A549 (cell line): ENCODE measurements at regions not wholly inside any gene's neighbourhood (a gene's known extent, or its start where the extent isn't known, plus 50 kb on each side); places are given as distances from the start of the nearest gene placed in this dataset.
A peak's percentile ranks its signal among the peaks of the same experiment; 100 is the strongest.

ENCODE experiments used
- ATAC-seq, 2 experiments: fragments of 200-7000 bp in 1 of 2; fragments of >200 bp in 1 of 2; cut with Nextera tagmentation in 1 of 2; cut with Tn5 transposase in 1 of 2; 3 replicates each; pipeline versions ENCODE4 v1.8.0 to v1.9.1; 2018 to 2020; ENCODE audit warnings: mild to moderate bottlenecking in 1 of 2, moderate library complexity in 1 of 2
- CTCF ChIA-PET: fragments of 300-600 bp; sonication (Branson Sonifier 250); formaldehyde crosslinking; extraction: SDS; loops from one replicate; lab custom pipeline; 2021; ENCODE audit warnings: antibody characterized with exemption, inconsistent platforms; lab: Yijun Ruan, JAX
- POLR2A ChIA-PET: fragments of 350-600 bp; formaldehyde crosslinking; extraction: SDS; loops from one replicate; lab custom pipeline; 2021; ENCODE audit warnings: antibody characterized with exemption, inconsistent platforms; lab: Yijun Ruan, JAX
- DNase-seq, 2 experiments: peaks; one replicate each; pipeline versions ENCODE4 v3.0.0 to v3.0.0-alpha.2; 2011 to 2016; ENCODE audit warnings: low read depth in 1 of 2, low spot score in 1 of 2
- FAIRE-seq: peaks from 2 replicates; lab custom pipeline; 2011; peaks lifted over from hg19 to GRCh38; lab: Jason Lieb, UNC
- H3K27ac ChIP-seq, 2 experiments: fragments of >200 bp; sonication (Bioruptor Twin); formaldehyde crosslinking; 3 replicates each; pipeline ENCODE4 v1.5.1; 2016 to 2017
- H3K4me1 ChIP-seq: fragments of >200 bp; sonication (Bioruptor Twin); formaldehyde crosslinking; 3 replicates; pipeline ENCODE4 v1.6.1; 2016
- H3K4me2 ChIP-seq: fragments of >200 bp; sonication (Bioruptor Twin); formaldehyde crosslinking; 3 replicates; pipeline ENCODE4 v1.6.1; 2016
- H3K4me3 ChIP-seq: fragments of >200 bp; sonication (Bioruptor Twin); formaldehyde crosslinking; 3 replicates; pipeline ENCODE4 v1.5.1; 2016
- H3K9me3 ChIP-seq: fragments of >200 bp; sonication (Bioruptor Twin); formaldehyde crosslinking; 3 replicates; pipeline ENCODE4 v1.6.1; 2016
- ATOH8 ChIP-seq: fragments of 250-450 bp; sonication (Bioruptor Pico); IDR thresholded peaks from 2 replicates; pipeline ENCODE4 v1.5.0; 2020; ENCODE audit warnings: low read depth, mild to moderate bottlenecking, moderate library complexity
- CBX8 ChIP-seq: fragments of 200-600 bp; sonication (generic); IDR thresholded peaks from 2 replicates; pipeline ENCODE4 v1.6.1; 2016
- CEBPB ChIP-seq, 2 experiments: fragments of >200 bp in 1 of 2; sonication (Bioruptor Twin) in 1 of 2; formaldehyde crosslinking in 1 of 2; IDR thresholded peaks; 2 replicates each; pipeline ENCODE4 v1.6.1; 2012 to 2016
- CHD4 ChIP-seq: fragments of 200-600 bp; sonication (generic); IDR thresholded peaks from 2 replicates; pipeline ENCODE4 v1.6.1; 2016; ENCODE audit warnings: antibody characterized with exemption, mild to moderate bottlenecking, borderline replicate concordance
- EHF ChIP-seq: fragments of 250-450 bp; sonication (Bioruptor Pico); IDR thresholded peaks from 2 replicates; pipeline ENCODE4 v1.5.0; 2020; ENCODE audit warnings: mild to moderate bottlenecking
- HDAC2 ChIP-seq: fragments of 200-600 bp; sonication (generic); IDR thresholded peaks from 2 replicates; pipeline ENCODE4 v1.6.1; 2016
- HOXA7 ChIP-seq: fragments of 250-450 bp; sonication (Bioruptor Pico); IDR thresholded peaks from 2 replicates; pipeline ENCODE4 v1.5.0; 2020; ENCODE audit warnings: mild to moderate bottlenecking, moderate library complexity
- JUN ChIP-seq, 2 experiments: fragments of >200 bp; sonication (Bioruptor Twin); formaldehyde crosslinking; IDR thresholded peaks; 2 replicates in 1 of 2; 3 replicates in 1 of 2; pipeline ENCODE4 v1.6.1; 2016 to 2017
- MAFK ChIP-seq: fragments of 450-650 bp; IDR thresholded peaks from 2 replicates; pipeline ENCODE4 v1.6.1; 2014; ENCODE audit not compliant: partially characterized antibody
- MAX ChIP-seq: IDR thresholded peaks from 2 replicates; pipeline ENCODE4 v1.6.1; 2012
- MAZ ChIP-seq: fragments of 150-350 bp; IDR thresholded peaks from 2 replicates; pipeline ENCODE4 v1.6.1; 2014; ENCODE audit warnings: antibody characterized with exemption, low read depth, low read length, borderline replicate concordance
- MYC ChIP-seq: IDR thresholded peaks from 2 replicates; pipeline ENCODE4 v1.6.1; 2012; ENCODE audit warnings: mild to moderate bottlenecking, inconsistent platforms, low read length, improper control_type of control experiment, borderline replicate concordance
- NFE2L2 ChIP-seq: fragments of 150-350 bp; conservative IDR thresholded peaks from 2 replicates; pipeline ENCODE4 v1.6.1; 2014; ENCODE audit warnings: low read length
- PBX3 ChIP-seq: IDR thresholded peaks from 2 replicates; pipeline ENCODE4 v1.6.1; 2012
- POLR2A ChIP-seq: IDR thresholded peaks from 2 replicates; pipeline ENCODE4 v1.6.1; 2012; ENCODE audit warnings: mild to moderate bottlenecking, low read length
- RARB ChIP-seq: fragments of 250-450 bp; sonication (Bioruptor Pico); IDR thresholded peaks from 2 replicates; pipeline ENCODE4 v1.8.0; 2021; ENCODE audit warnings: mild to moderate bottlenecking, moderate library complexity
- RCOR1 ChIP-seq: fragments of 150-350 bp; IDR thresholded peaks from 2 replicates; pipeline ENCODE4 v1.6.1; 2014; ENCODE audit warnings: antibody characterized with exemption, low read length, low read depth
- REST ChIP-seq: fragments of 200-600 bp; sonication (generic); IDR thresholded peaks from 2 replicates; pipeline ENCODE4 v1.6.1; 2016; ENCODE audit warnings: antibody characterized with exemption, mild to moderate bottlenecking, moderate library complexity
- SREBF2 ChIP-seq: fragments of 450-650 bp; IDR thresholded peaks from 2 replicates; pipeline ENCODE4 v1.6.1; 2014; ENCODE audit warnings: mild to moderate bottlenecking, moderate library complexity
- ZNF302 ChIP-seq: fragments of 250-450 bp; sonication (Bioruptor Pico); IDR thresholded peaks from 2 replicates; pipeline ENCODE4 v1.9.0; 2021; ENCODE audit warnings: inconsistent platforms, mild to moderate bottlenecking, moderate library complexity
- ZSCAN20 ChIP-seq: fragments of 250-450 bp; sonication (Bioruptor Pico); IDR thresholded peaks from 2 replicates; pipeline ENCODE4 v1.8.0; 2022; ENCODE audit warnings: mild to moderate bottlenecking, moderate library complexity
- WGBS: methylation state at CpG from one replicate; pipeline ENCODE4 v1.1.6; 2017; ENCODE audit errors: missing lambda C conversion rate; 5-methylcytosine and 5-hydroxymethylcytosine counted together
- TF ChIP-seq, protein P1 (sequence below): fragments of >200 bp; sonication (Bioruptor Twin); formaldehyde crosslinking; IDR thresholded peaks from 3 replicates; pipeline ENCODE4 v1.5.1; 2016
- TF ChIP-seq, protein P2 (sequence below): fragments of >200 bp; sonication (Bioruptor Twin); formaldehyde crosslinking; IDR thresholded peaks from 2 replicates; pipeline ENCODE4 v1.6.1; 2016

DNA sequence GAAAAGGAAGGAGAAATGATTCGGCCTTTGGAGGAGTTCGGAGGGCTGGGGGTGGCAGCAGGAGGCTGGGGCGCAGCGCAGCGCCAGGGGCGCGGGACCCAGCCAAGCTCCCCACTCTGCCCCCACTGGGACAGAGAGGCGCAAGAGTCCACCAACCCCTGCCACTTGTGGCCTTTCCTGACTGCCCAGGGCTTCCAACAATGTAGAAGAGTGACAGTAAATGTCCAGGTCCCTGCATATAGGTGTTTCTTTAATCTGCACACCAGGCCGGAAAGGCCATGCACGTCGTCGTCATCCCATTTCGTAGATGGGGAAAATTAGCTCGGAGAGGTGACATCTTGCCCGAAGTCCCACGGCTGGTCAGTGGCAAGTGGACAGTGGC lies 96.6 kb downstream of the INHBB start:
- no peak for FAIRE-seq
- ChIA-PET POLR2A (no interaction called here), CTCF (interaction anchor here (1.4 kb wide), 1 partner anchor 99 kb away, joined by 4 read pairs; no protein-coding TSS in a partner anchor)
- H3K9me3 ChIP-seq, result no peaks in the 10 kb centered on the region
- peaks cover under 1% of the 10 kb centered on the region; the same call in 2 of the 3 replicates for H3K4me1 ChIP-seq
- TF ChIP-seq, protein P1, sequence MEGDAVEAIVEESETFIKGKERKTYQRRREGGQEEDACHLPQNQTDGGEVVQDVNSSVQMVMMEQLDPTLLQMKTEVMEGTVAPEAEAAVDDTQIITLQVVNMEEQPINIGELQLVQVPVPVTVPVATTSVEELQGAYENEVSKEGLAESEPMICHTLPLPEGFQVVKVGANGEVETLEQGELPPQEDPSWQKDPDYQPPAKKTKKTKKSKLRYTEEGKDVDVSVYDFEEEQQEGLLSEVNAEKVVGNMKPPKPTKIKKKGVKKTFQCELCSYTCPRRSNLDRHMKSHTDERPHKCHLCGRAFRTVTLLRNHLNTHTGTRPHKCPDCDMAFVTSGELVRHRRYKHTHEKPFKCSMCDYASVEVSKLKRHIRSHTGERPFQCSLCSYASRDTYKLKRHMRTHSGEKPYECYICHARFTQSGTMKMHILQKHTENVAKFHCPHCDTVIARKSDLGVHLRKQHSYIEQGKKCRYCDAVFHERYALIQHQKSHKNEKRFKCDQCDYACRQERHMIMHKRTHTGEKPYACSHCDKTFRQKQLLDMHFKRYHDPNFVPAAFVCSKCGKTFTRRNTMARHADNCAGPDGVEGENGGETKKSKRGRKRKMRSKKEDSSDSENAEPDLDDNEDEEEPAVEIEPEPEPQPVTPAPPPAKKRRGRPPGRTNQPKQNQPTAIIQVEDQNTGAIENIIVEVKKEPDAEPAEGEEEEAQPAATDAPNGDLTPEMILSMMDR, result no peak
- TF ChIP-seq MAFK (no peak), JUN (IDR thresholded peaks at IDR 0.05) (no peak), NFE2L2 (no peak), PBX3 (no peak), CEBPB (IDR thresholded peaks at IDR 0.05) (no peak), RCOR1 (no peak), MAX (no peak), EHF (CRISPR knock-in tag) (no peak), HDAC2 (no peak), CBX8 (no peak), POLR2A (no peak), SREBF2 (no peak), MYC (no peak), ZNF302 (no peak), ZSCAN20 (no peak)
- TF ChIP-seq, protein P2, sequence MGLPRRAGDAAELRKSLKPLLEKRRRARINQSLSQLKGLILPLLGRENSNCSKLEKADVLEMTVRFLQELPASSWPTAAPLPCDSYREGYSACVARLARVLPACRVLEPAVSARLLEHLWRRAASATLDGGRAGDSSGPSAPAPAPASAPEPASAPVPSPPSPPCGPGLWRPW, result no peak
- 72% methylated on average over 16 of the region's 16 CpGs for WGBS
- peak overlapping the region; percentile 61 for H3K4me2 ChIP-seq
- ATAC-seq, result no peak
- peak overlapping the region; percentile 31; the same call in 1 of the 3 replicates for H3K4me3 ChIP-seq
- H3K27ac ChIP-seq, result no peak overlapping the region
- no peak for DNase-seq

DNA sequence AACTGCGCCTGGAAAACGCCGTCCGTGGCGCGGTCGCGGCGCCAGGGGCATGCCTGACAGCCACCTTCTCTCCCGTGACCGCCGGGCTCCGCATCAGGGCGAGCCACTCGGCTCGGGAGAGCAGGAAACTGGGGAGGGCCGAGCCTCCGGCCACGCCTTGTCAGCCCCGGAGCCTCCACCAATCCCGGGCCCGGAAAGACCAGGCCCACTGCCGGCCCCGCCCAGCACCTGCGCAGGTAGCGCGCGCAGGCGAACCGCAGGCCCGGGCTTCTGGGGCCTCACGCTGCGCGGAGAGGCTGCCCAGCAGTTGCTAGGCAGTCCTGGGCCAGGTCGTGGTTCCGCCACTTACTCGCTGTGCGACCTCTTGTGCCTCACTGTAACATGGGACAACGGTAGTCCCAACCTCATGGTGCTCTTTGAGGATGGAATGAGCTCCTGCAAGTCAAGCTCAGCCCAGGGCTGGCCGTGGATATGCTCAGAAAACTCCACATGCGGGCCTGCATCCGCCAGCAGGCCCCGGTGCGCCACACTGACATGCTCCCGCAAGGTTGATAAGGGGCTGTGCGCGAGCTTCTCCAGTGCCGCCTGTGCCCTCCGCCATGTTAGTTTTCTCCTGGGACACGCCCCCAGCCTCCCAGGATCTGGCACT lies 97.1 kb downstream of the INHBB start:
- ChIA-PET POLR2A (no interaction called here), CTCF (interaction anchor here (1.3 to 1.4 kb wide), 2 partner anchors 100 to 109 kb away, joined by 3 to 4 read pairs; no protein-coding TSS in a partner anchor)
- 75% methylated on average over 36 of the region's 50 CpGs for WGBS
- Histone ChIP-seq H3K9me3 (no peaks in the 10 kb centered on the region), H3K4me3 (peak overlapping the region; percentile 31; the same call in 1 of the 3 replicates), H3K4me1 (no peaks in the 10 kb centered on the region; the same call in 2 of the 3 replicates), H3K4me2 (peak overlapping the region; percentile 61), H3K27ac (no peak overlapping the region)
- ATAC-seq (peak; percentile 47 to 81; a peak in 3 of 6 replicates), FAIRE-seq (no peak), DNase-seq (peak in 1 of 2 experiments; percentile 18)
- no peak for TF ChIP-seq CHD4
- TF ChIP-seq, protein P1, result no peak
- TF ChIP-seq CEBPB (IDR thresholded peaks at IDR 0.05), result no peak
- TF ChIP-seq REST, result no peak
- no peak for TF ChIP-seq PBX3
- TF ChIP-seq RARB, result no peak
- TF ChIP-seq MYC, result no peak
- TF ChIP-seq ATOH8 (CRISPR knock-in tag), result no peak
- TF ChIP-seq HOXA7, result no peak
- TF ChIP-seq MAZ, result no peak
